K562 (cell line): ENCODE measurements at regions not wholly inside any gene's neighbourhood (a gene's known extent, or its start where the extent isn't known, plus 50 kb on each side); places are given as distances from the start of the nearest gene placed in this dataset.

ENCODE experiments used
- ATAC-seq: fragments of 200-7000 bp; cut with Tn5 transposase; 3 replicates; pipeline ENCODE4 v1.9.1; 2020; ENCODE audit warnings: moderate library complexity
- BruUV-seq: library from RNA; stranded (reverse); fragments of 400-500 nt; replicated peaks from 2 replicates; lab custom pipeline; 2021; lab: Mats Ljungman, UMichigan
- CTCF ChIA-PET: fragments of 300-600 bp; formaldehyde crosslinking; extraction: SDS; loops from one replicate; lab custom pipeline; 2021; ENCODE audit warnings: low intra/inter-chr PET ratio; lab: Yijun Ruan, JAX
- POLR2A ChIA-PET: fragments of 300-600, 350-650 bp; sonication (Branson Sonifier 250); formaldehyde crosslinking; extraction: SDS; loops from one replicate; lab custom pipeline; 2021; ENCODE audit warnings: antibody characterized with exemption, inconsistent platforms; lab: Yijun Ruan, JAX
- DNase-seq, 4 experiments: peaks; one replicate each; pipeline versions ENCODE4 v3.0.0 to v3.0.0-alpha.2; 2011 to 2018; ENCODE audit warnings: low spot score in 3 of 4, mixed read lengths in 3 of 4; ENCODE audit errors: extremely low read depth in 1 of 4
- FAIRE-seq: peaks from 2 replicates; lab custom pipeline; 2011; peaks lifted over from hg19 to GRCh38; lab: Jason Lieb, UNC
- H2AFZ ChIP-seq: 2 replicates; pipeline ENCODE4 v1.6.0; 2011; ENCODE audit warnings: low read depth, low read length, control low read depth, inconsistent platforms
- H3K27ac ChIP-seq: fragments of 200-600 bp; 3 replicates; pipeline ENCODE4 v1.8.0; 2011; ENCODE audit warnings: low read depth, mild to moderate bottlenecking, control low read depth, inconsistent platforms, low read length, moderate library complexity, mixed read lengths; ENCODE audit errors: extremely low read depth
- H3K27me3 ChIP-seq, 2 experiments: fragments of 300-600 bp in 1 of 2; 2 replicates in 1 of 2; 3 replicates in 1 of 2; pipeline versions ENCODE4 v1.6.0 to v1.8.0; 2011; ENCODE audit warnings: inconsistent platforms in 2 of 2, low read length in 2 of 2, mild to moderate bottlenecking in 1 of 2, mixed read lengths in 1 of 2, moderate library complexity in 1 of 2; ENCODE audit not compliant: control insufficient read depth in 2 of 2, insufficient read depth in 2 of 2
- H3K36me3 ChIP-seq: fragments of 300-600 bp; 3 replicates; pipeline ENCODE4 v1.8.0; 2011; ENCODE audit warnings: mild to moderate bottlenecking, low read length, inconsistent platforms; ENCODE audit not compliant: control insufficient read depth, insufficient read depth
- H3K4me1 ChIP-seq, 2 experiments: fragments of 200-600 bp in 1 of 2; replicated peaks in 1 of 2; 2 replicates in 1 of 2; 3 replicates in 1 of 2; pipeline versions ENCODE4 v1.5.1 to v1.8.0; 2011; ENCODE audit warnings: inconsistent platforms in 2 of 2, low read length in 2 of 2, mild to moderate bottlenecking in 1 of 2, mixed read lengths in 1 of 2, moderate library complexity in 1 of 2; ENCODE audit not compliant: control insufficient read depth in 2 of 2, insufficient read depth in 2 of 2
- H3K4me2 ChIP-seq: 2 replicates; pipeline ENCODE4 v1.6.1; 2011; ENCODE audit warnings: low read length, control low read depth, inconsistent platforms, mixed read lengths; ENCODE audit not compliant: insufficient read depth
- H3K4me3 ChIP-seq: fragments of 200-600 bp; sonication (generic), shearing (Covaris generic); 2 replicates; pipeline ENCODE4 v1.5.1; 2016; ENCODE audit warnings: control low read depth, inconsistent platforms
- H3K79me2 ChIP-seq: fragments of 200-600 bp; 3 replicates; pipeline ENCODE4 v1.8.0; 2011; ENCODE audit warnings: low read length, inconsistent platforms; ENCODE audit not compliant: control insufficient read depth, insufficient read depth
- H3K9ac ChIP-seq, 2 experiments: 2 replicates each; pipeline versions ENCODE4 v1.6.0 to v1.6.1; 2011; ENCODE audit warnings: low read depth in 2 of 2, low read length in 2 of 2, control low read depth in 1 of 2, inconsistent platforms in 1 of 2, mild to moderate bottlenecking in 1 of 2, mixed read lengths in 1 of 2; ENCODE audit not compliant: insufficient read depth in 1 of 2
- H3K9me1 ChIP-seq: one replicate; pipeline ENCODE4 v1.6.0; 2011; ENCODE audit warnings: inconsistent platforms, mild to moderate bottlenecking, low read length, moderate library complexity; ENCODE audit not compliant: control insufficient read depth, insufficient read depth
- H3K9me3 ChIP-seq: replicated peaks from 2 replicates; pipeline ENCODE4 v1.5.1; 2011; ENCODE audit warnings: low read depth, low read length, inconsistent platforms; ENCODE audit not compliant: control insufficient read depth, insufficient read depth
- H4K20me1 ChIP-seq: replicated peaks from 2 replicates; pipeline ENCODE4 v1.6.1; 2011; ENCODE audit warnings: low read length, inconsistent platforms, mixed read lengths; ENCODE audit not compliant: control insufficient read depth, insufficient read depth
- CREM ChIP-seq: IDR thresholded peaks from 2 replicates; pipeline ENCODE4 v1.6.1; 2014; ENCODE audit warnings: antibody characterized with exemption, low read depth
- NBN ChIP-seq: fragments of 450-650 bp; IDR thresholded peaks from 2 replicates; pipeline ENCODE4 v1.6.1; 2016; ENCODE audit warnings: low read depth, mild to moderate bottlenecking
- POLR2AphosphoS5 ChIP-seq: IDR thresholded peaks from 2 replicates; pipeline ENCODE4 v1.6.1; 2011; ENCODE audit warnings: mild to moderate bottlenecking, low read depth, low read length, moderate library complexity; ENCODE audit not compliant: control insufficient read depth, insufficient read depth
- ZNF583 ChIP-seq: fragments of 250-450 bp; sonication (Bioruptor Pico); IDR thresholded peaks from 2 replicates; pipeline ENCODE4 v1.4.0; 2020
- whole genome bisulfite sequencing: fragments of 100-300 bp; shearing (Covaris generic); methylation state at CpG from one replicate; pipeline ENCODE4 v1.1.6; 2016; ENCODE audit warnings: low coverage, mixed read lengths; ENCODE audit not compliant: insufficient coverage; ENCODE audit errors: missing lambda C conversion rate; 5-methylcytosine and 5-hydroxymethylcytosine counted together
- in situ Hi-C: fragments of 300-500 bp; cut with MboI; formaldehyde crosslinking; loops from 4 replicates; pipeline ENCODE4 v1.15.0; 2018; ENCODE audit warnings: inconsistent platforms, mixed read lengths
- intact Hi-C: fragments of 100-400 bp; cut with micrococcal nuclease; formaldehyde crosslinking; loops from 2 replicates; pipeline ENCODE4 v1.14.2; 2022
- TF ChIP-seq, protein P1 (sequence below), 2 experiments: fragments of 450-650 bp; formaldehyde crosslinking in 1 of 2; IDR thresholded peaks; 2 replicates each; pipeline versions ENCODE4 v1.4.0 to v1.6.1; 2014 to 2020; ENCODE audit warnings: mild to moderate bottlenecking in 2 of 2, borderline replicate concordance in 1 of 2, low read depth in 1 of 2

DNA sequence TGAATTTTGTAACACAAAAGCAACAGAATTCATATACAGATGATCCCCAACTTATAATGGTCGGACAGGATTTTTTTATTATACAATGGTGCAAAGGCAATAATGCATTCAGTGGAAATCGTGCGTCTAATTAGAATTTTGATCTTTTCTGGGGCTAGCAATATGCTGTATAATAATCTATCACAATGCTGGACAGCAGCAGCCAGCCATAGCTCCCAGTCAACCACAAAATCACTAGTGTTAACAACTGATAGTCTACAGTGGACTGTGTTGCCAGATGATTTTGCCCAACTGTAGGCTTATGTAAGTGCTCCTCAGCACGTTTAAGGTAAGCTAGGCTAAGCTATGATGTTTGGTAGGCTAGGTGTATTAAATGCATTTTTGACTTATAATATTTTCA is 399.0 kb upstream of the SLC39A10 start:
- Histone ChIP-seq H3K4me2 (no peak overlapping the region), H4K20me1 (no peaks in the 10 kb centered on the region), H3K36me3 (no peaks in the 10 kb centered on the region), H3K9ac (no peak overlapping the region), H3K9me1 (no peaks in the 10 kb centered on the region), H2AFZ (no peak overlapping the region), H3K27ac (no peak overlapping the region), H3K4me3 (no peak overlapping the region), H3K79me2 (no peaks in the 10 kb centered on the region), H3K9me3 (0 out of 2 replicates have a peak, but pooled peaks cover 3% of the 10 kb centered on the region), H3K4me1 (no peaks in the 10 kb centered on the region), H3K27me3 (no peaks in the 10 kb centered on the region)
- ChIA-PET POLR2A (no interaction called here), CTCF (no interaction called here)
- intact Hi-C loops: no loop called here
- FAIRE-seq: no peak
- TF ChIP-seq NBN (no peak), POLR2AphosphoS5 (no peak), CREM (no peak), ZNF583 (CRISPR knock-in tag) (no peak)
- TF ChIP-seq, protein P1, sequence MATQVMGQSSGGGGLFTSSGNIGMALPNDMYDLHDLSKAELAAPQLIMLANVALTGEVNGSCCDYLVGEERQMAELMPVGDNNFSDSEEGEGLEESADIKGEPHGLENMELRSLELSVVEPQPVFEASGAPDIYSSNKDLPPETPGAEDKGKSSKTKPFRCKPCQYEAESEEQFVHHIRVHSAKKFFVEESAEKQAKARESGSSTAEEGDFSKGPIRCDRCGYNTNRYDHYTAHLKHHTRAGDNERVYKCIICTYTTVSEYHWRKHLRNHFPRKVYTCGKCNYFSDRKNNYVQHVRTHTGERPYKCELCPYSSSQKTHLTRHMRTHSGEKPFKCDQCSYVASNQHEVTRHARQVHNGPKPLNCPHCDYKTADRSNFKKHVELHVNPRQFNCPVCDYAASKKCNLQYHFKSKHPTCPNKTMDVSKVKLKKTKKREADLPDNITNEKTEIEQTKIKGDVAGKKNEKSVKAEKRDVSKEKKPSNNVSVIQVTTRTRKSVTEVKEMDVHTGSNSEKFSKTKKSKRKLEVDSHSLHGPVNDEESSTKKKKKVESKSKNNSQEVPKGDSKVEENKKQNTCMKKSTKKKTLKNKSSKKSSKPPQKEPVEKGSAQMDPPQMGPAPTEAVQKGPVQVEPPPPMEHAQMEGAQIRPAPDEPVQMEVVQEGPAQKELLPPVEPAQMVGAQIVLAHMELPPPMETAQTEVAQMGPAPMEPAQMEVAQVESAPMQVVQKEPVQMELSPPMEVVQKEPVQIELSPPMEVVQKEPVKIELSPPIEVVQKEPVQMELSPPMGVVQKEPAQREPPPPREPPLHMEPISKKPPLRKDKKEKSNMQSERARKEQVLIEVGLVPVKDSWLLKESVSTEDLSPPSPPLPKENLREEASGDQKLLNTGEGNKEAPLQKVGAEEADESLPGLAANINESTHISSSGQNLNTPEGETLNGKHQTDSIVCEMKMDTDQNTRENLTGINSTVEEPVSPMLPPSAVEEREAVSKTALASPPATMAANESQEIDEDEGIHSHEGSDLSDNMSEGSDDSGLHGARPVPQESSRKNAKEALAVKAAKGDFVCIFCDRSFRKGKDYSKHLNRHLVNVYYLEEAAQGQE (IDR thresholded peaks at IDR 0.05; ENCODE audit: borderline replicate concordance): peak; percentile 7; the same call in 1 of the 2 replicates
- TF ChIP-seq, protein P1 (CRISPR knock-in tag; IDR thresholded peaks at IDR 0.05; ENCODE audit: low read depth): no peak
- WGBS: 6% methylated on average over 4 of the region's 4 CpGs
- in situ Hi-C loops: no loop called here
- no TSS peak for BruUV-seq
- DNase-seq: no peak
- ATAC-seq: no peak
